Tibial artery (tissue), 4 donors: ENCODE measurements at regions not wholly inside any gene's neighbourhood (a gene's known extent, or its start where the extent isn't known, plus 50 kb on each side); places are given as distances from the start of the nearest gene placed in this dataset.

Experiments
- DNase-seq, 2 donors: peaks; one replicate each; pipeline ENCODE4 v3.0.0-alpha.2; 2019
- H3K27ac ChIP-seq, 2 donors: fragments of 200-600 bp; sonication (generic) in 1 of 2; 1 replicate in 1 of 2; 2 replicates in 1 of 2; pipeline ENCODE4 v1.5.1; 2018 to 2019; ENCODE audit warnings: mild to moderate bottlenecking in 1 of 2
- H3K27me3 ChIP-seq, 2 donors: fragments of 200-600 bp; sonication (generic) in 1 of 2; one replicate each; pipeline versions ENCODE4 v1.5.1 to v1.6.0; 2016 to 2019
- H3K36me3 ChIP-seq, 3 donors: fragments of 200-600 bp; sonication (generic) in 2 of 3; one replicate each; pipeline ENCODE4 v1.5.1; 2016 to 2019; ENCODE audit warnings: mild to moderate bottlenecking in 2 of 3
- H3K4me1 ChIP-seq, 4 donors: fragments of 200-600 bp; sonication (generic) in 2 of 4; 1 replicate in 3 of 4; 2 replicates in 1 of 4; pipeline ENCODE4 v1.5.1; 2016 to 2019
- H3K4me3 ChIP-seq, 2 donors: fragments of 200-600 bp; sonication (generic) in 1 of 2; 1 replicate in 1 of 2; 2 replicates in 1 of 2; pipeline ENCODE4 v1.5.1; 2018 to 2019; ENCODE audit warnings: mild to moderate bottlenecking in 2 of 2
- H3K9me3 ChIP-seq, 3 donors: fragments of 200-600 bp; sonication (generic) in 1 of 3; one replicate each; pipeline ENCODE4 v1.5.1; 2016 to 2019
- CTCF ChIP-seq, 2 experiments: fragments of 200-600 bp in 1 of 2; fragments of 450-650 bp in 1 of 2; IDR thresholded peaks; one replicate each; pipeline ENCODE4 v1.5.1; 2017 to 2019; ENCODE audit warnings: antibody characterized with exemption in 2 of 2, mild to moderate bottlenecking in 1 of 2, moderate library complexity in 1 of 2
- intact Hi-C: fragments of 100-400 bp; cut with DNase I; formaldehyde crosslinking; loops from one replicate; pipeline ENCODE4 v1.15.0; 2023; ENCODE audit warnings: low total_unique reads

DNA sequence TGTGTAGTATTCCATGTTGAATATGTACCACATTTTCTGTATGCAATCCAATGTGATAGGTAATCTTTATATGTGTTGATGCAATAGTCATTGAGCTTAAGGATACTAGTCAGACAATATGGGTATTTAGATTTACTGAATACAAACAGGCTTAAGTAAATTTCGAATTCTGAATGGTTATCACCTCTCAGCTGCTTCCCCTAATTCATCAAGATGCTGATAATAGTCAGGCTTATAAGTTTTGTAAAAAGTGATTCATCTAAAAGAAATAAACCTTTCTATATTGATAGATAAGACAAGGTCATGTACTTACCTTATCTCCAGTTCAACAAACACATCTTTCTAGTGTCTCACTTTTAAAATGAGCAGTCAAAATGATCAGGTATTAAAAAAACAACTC, 205.5 kb downstream of the CASP12 start:
- Histone ChIP-seq H3K27me3 (no peaks in the 10 kb centered on the region), H3K4me3 (no peak overlapping the region), H3K4me1 (no peaks in the 10 kb centered on the region), H3K9me3 (no peaks in the 10 kb centered on the region), H3K27ac (no peak overlapping the region), H3K36me3 (no peaks in the 10 kb centered on the region)
- intact Hi-C loops = no loop called here
- TF ChIP-seq CTCF (IDR thresholded peaks at IDR 0.05) = no peak
- DNase-seq = no peak

DNA sequence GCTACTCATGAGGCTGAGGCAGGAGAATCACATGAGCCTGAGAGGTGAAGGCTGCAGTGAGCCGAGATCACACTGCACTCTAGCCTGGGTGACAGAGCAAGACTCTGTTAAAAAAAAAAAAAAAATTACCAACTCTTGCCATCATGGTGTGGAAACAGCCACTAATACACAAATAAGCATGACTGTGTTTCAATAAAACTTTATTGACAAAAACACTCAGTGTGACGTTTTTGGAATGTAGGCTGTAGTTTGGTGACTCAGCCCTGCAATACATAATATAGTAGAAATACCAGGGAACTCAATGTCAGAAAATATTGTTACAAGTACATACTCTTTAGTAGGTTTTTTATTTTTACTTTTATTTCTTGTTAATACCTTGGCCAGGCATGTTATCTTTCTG, 207.1 kb downstream of the CASP12 start:
- no peak for TF ChIP-seq CTCF (IDR thresholded peaks at IDR 0.05)
- Histone ChIP-seq H3K9me3 (no peaks in the 10 kb centered on the region), H3K4me3 (no peak overlapping the region), H3K36me3 (no peaks in the 10 kb centered on the region), H3K27ac (no peak overlapping the region), H3K27me3 (no peaks in the 10 kb centered on the region), H3K4me1 (no peaks in the 10 kb centered on the region)
- intact Hi-C loops = no loop called here
- DNase-seq = no peak

DNA sequence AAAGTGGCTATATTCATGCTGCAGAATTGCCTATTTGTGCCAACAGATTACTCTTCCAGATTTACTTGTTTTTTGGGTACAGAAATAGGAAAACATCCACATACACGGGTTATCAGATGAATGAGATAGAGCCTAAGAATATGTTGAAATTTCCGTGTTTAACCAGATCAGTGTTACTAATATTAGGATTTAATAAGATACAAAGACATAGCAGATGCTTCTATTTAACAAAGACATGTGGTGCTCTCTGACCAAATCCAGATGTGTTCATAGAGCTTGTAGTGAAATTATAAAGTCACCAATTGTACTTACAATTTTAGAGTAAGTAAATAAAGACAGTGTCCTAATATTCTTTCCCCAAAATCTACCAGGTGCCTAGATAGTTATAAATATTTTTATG, 208.0 kb downstream of the CASP12 start:
- H3K4me3 ChIP-seq = no peak overlapping the region
- intact Hi-C loops = no loop called here
- H3K36me3 ChIP-seq = no peaks in the 10 kb centered on the region
- no peaks in the 10 kb centered on the region for H3K4me1 ChIP-seq
- DNase-seq = no peak
- H3K27ac ChIP-seq = no peak overlapping the region
- H3K9me3 ChIP-seq = no peaks in the 10 kb centered on the region
- no peak for TF ChIP-seq CTCF (IDR thresholded peaks at IDR 0.05)
- H3K27me3 ChIP-seq = no peaks in the 10 kb centered on the region

- Histone ChIP-seq H3K4me3 (no peak overlapping the region), H3K27me3 (no peaks in the 10 kb centered on the region), H3K4me1 (no peaks in the 10 kb centered on the region), H3K36me3 (no peaks in the 10 kb centered on the region), H3K9me3 (no peaks in the 10 kb centered on the region), H3K27ac (no peak overlapping the region)
- TF ChIP-seq CTCF (IDR thresholded peaks at IDR 0.05) = no peak
- DNase-seq = no peak
- intact Hi-C loops = no loop called here
These were observed 209.5 kb downstream of the CASP12 start for GRCh38 chr11:104688731-104689130.

DNA sequence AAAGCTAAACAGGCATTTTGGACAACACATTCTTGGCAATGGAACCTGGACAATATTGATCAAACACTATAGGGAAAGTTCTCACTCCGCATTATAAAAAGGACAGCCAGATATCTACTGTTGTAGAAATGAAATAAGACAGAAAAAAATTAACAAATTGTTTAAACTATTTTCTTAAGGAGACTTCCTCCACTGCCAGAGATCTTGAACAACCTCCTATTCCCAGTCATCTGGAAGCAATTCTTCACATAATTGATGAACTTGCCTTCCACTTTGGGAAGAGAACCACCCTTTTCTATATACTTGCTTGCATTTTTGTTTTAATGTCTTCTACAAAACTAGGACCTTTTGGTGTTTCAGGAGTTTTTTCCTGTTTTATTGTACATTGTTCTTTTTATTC, 216.1 kb downstream of the CASP12 start:
- H3K27ac ChIP-seq = no peak overlapping the region
- no peaks in the 10 kb centered on the region for H3K36me3 ChIP-seq
- H3K4me3 ChIP-seq = no peak overlapping the region
- no peaks in the 10 kb centered on the region for H3K4me1 ChIP-seq
- no peaks in the 10 kb centered on the region for H3K9me3 ChIP-seq
- no peaks in the 10 kb centered on the region for H3K27me3 ChIP-seq
- no peak for TF ChIP-seq CTCF (IDR thresholded peaks at IDR 0.05)
- no peak for DNase-seq
- intact Hi-C loops = no loop called here

DNA sequence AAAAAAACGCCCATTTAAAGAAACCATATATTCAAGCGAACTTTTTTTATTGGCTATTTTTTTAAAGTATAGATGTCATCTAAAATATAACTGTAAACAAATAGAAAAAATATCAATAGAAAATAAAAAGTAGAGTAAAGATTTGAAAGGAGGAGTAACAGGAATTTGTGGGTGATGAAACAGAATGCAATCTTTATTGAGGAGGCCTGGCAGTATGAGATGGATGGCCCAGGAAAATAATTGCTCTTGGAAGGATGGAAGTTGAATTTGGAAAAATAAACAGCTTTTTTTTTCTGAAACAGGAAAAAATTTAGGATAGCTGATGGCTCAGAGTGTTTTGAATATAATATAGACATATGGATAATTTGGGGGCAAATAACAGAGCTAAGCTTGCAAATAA, 219.0 kb downstream of the CASP12 start:
- Histone ChIP-seq H3K9me3 (no peaks in the 10 kb centered on the region), H3K36me3 (no peaks in the 10 kb centered on the region), H3K4me1 (no peaks in the 10 kb centered on the region), H3K27me3 (no peaks in the 10 kb centered on the region), H3K27ac (no peak overlapping the region), H3K4me3 (no peak overlapping the region)
- no peak for TF ChIP-seq CTCF (IDR thresholded peaks at IDR 0.05)
- DNase-seq = no peak
- intact Hi-C loops = no loop called here
